ENCODE measurements at regions not wholly inside any gene's neighbourhood (a gene's known extent, or its start where the extent isn't known, plus 50 kb on each side); places are given as distances from the start of the nearest gene placed in this dataset.
"Not testable (repeated sequence)": the region's sequence is repeated elsewhere in the genome, so short reads cannot be mapped to it uniquely, and the experiment has no call there.

DNA sequence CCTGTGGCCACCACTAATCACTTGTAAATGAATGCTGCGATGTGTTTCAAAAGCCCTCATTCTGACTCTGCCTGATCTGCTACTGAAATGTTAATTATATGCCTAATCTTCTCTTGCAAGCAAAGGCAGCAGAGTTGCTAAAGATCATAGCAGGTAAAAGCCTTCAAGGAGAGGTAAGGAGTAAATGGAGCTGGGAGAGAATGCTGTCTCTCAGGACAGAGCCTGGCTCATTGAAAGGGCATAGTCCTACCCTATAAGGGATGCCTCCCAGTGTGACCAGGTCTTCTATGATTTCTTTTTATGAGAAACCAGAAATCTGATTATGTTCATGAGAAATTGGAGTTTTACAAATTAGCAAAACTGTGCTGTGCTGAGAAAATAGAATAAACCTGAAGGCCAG lies 88.2 kb upstream of the ZNF658 start:
- H3K79me1 ChIP-seq (ENCODE audit: low read length); H3K4me3 ChIP-seq (ENCODE audit: low read depth, low read length); H4K91ac ChIP-seq (ENCODE audit: low read depth, low read length); H3K27ac ChIP-seq (ENCODE audit: low read depth, low read length); H4K8ac ChIP-seq (ENCODE audit: low read depth, low read length); H3K9ac ChIP-seq (ENCODE audit: low read length); H2BK120ac ChIP-seq (ENCODE audit: insufficient read depth, low read length, poor library complexity); H3K9me3 ChIP-seq (ENCODE audit: insufficient read depth, low read depth, low read length); H2AK5ac ChIP-seq (ENCODE audit: low read length); H2AFZ ChIP-seq (ENCODE audit: insufficient read depth, low read length, poor library complexity); H3K4ac ChIP-seq (ENCODE audit: low read depth, low read length); H3K18ac ChIP-seq (ENCODE audit: low read length); H3K4me2 ChIP-seq (ENCODE audit: low read length); DNase-seq; H2BK5ac ChIP-seq (ENCODE audit: low read depth, low read length, poor library complexity); H2BK12ac ChIP-seq (ENCODE audit: low read length); H3K79me2 ChIP-seq (ENCODE audit: control insufficient read depth, insufficient read depth, low read length, poor library complexity); H3K36me3 ChIP-seq (ENCODE audit: control insufficient read depth in 1 of 2, insufficient read depth in 2 of 2, low read length in 2 of 2); H3K27me3 ChIP-seq (ENCODE audit: insufficient read depth, low read length); H3K4me1 ChIP-seq (ENCODE audit: control insufficient read depth in 1 of 2, insufficient read depth in 2 of 2, low read length in 2 of 2); H3K14ac ChIP-seq (ENCODE audit: low read length); H3K23ac ChIP-seq (ENCODE audit: low read length); H4K12ac ChIP-seq (ENCODE audit: low read depth, low read length): not testable (repeated sequence)
- no CpG with 5 or more reads among the region's 1 CpG for WGBS (ENCODE audit: extremely low coverage, insufficient coverage, insufficient read length)

GRCh38 chr9:66812967-66813366 lies 87.6 kb upstream of the ZNF658 start:
- H3K9me3 ChIP-seq (ENCODE audit: insufficient read depth, low read depth, low read length); H3K4me2 ChIP-seq (ENCODE audit: low read length); H3K27ac ChIP-seq (ENCODE audit: low read depth, low read length); DNase-seq; H2BK120ac ChIP-seq (ENCODE audit: insufficient read depth, low read length, poor library complexity); H3K9ac ChIP-seq (ENCODE audit: low read length); H3K23ac ChIP-seq (ENCODE audit: low read length); H2AFZ ChIP-seq (ENCODE audit: insufficient read depth, low read length, poor library complexity); H4K91ac ChIP-seq (ENCODE audit: low read depth, low read length); H4K8ac ChIP-seq (ENCODE audit: low read depth, low read length); H3K79me1 ChIP-seq (ENCODE audit: low read length); H3K14ac ChIP-seq (ENCODE audit: low read length); H2AK5ac ChIP-seq (ENCODE audit: low read length); H4K12ac ChIP-seq (ENCODE audit: low read depth, low read length); H3K27me3 ChIP-seq (ENCODE audit: insufficient read depth, low read length); H3K4ac ChIP-seq (ENCODE audit: low read depth, low read length); H3K18ac ChIP-seq (ENCODE audit: low read length); H3K4me1 ChIP-seq (ENCODE audit: control insufficient read depth in 1 of 2, insufficient read depth in 2 of 2, low read length in 2 of 2); H3K4me3 ChIP-seq (ENCODE audit: low read depth, low read length); H2BK5ac ChIP-seq (ENCODE audit: low read depth, low read length, poor library complexity); H2BK12ac ChIP-seq (ENCODE audit: low read length); H3K79me2 ChIP-seq (ENCODE audit: control insufficient read depth, insufficient read depth, low read length, poor library complexity); H3K36me3 ChIP-seq (ENCODE audit: control insufficient read depth in 1 of 2, insufficient read depth in 2 of 2, low read length in 2 of 2): not testable (repeated sequence)
- WGBS (ENCODE audit: extremely low coverage, insufficient coverage, insufficient read length) = no CpG with 5 or more reads among the region's 2 CpGs

DNA sequence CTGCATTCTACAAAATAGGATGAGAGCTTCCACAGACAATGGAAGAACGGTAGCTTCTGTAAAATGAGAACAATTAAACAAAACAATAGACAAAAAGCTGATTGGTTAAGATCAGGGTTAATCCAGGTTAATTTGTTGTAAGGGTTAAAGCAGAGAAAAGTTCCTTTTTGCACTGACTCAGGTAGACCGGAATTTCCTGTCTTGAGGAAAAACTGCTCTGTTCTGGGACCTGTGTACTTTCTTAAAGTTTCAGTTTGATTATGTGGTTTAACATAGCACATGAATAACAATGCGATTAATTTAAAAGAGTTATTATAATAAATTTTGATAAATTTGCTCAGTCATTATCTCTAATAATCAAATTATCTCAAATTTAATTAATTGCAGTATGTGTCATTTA lies 86.5 kb upstream of the ZNF658 start:
- not testable (repeated sequence) for H2AK5ac ChIP-seq (ENCODE audit: low read length); H3K4me3 ChIP-seq (ENCODE audit: low read depth, low read length); H3K9ac ChIP-seq (ENCODE audit: low read length); H3K18ac ChIP-seq (ENCODE audit: low read length); H4K12ac ChIP-seq (ENCODE audit: low read depth, low read length); H3K23ac ChIP-seq (ENCODE audit: low read length); H2BK120ac ChIP-seq (ENCODE audit: insufficient read depth, low read length, poor library complexity); H3K4me1 ChIP-seq (ENCODE audit: control insufficient read depth in 1 of 2, insufficient read depth in 2 of 2, low read length in 2 of 2); H3K9me3 ChIP-seq (ENCODE audit: insufficient read depth, low read depth, low read length); H3K36me3 ChIP-seq (ENCODE audit: control insufficient read depth in 1 of 2, insufficient read depth in 2 of 2, low read length in 2 of 2); H3K4ac ChIP-seq (ENCODE audit: low read depth, low read length); H2AFZ ChIP-seq (ENCODE audit: insufficient read depth, low read length, poor library complexity); H3K79me2 ChIP-seq (ENCODE audit: control insufficient read depth, insufficient read depth, low read length, poor library complexity); H3K27ac ChIP-seq (ENCODE audit: low read depth, low read length); H3K14ac ChIP-seq (ENCODE audit: low read length); H2BK5ac ChIP-seq (ENCODE audit: low read depth, low read length, poor library complexity); DNase-seq; H3K4me2 ChIP-seq (ENCODE audit: low read length); H2BK12ac ChIP-seq (ENCODE audit: low read length); H3K27me3 ChIP-seq (ENCODE audit: insufficient read depth, low read length); H4K91ac ChIP-seq (ENCODE audit: low read depth, low read length); H3K79me1 ChIP-seq (ENCODE audit: low read length); H4K8ac ChIP-seq (ENCODE audit: low read depth, low read length)
- no CpG with 5 or more reads among the region's 3 CpGs for WGBS (ENCODE audit: extremely low coverage, insufficient coverage, insufficient read length)

GRCh38 chr9:66819510-66819909 lies 81.0 kb upstream of the ZNF658 start:
- H3K4me1 ChIP-seq (ENCODE audit: control insufficient read depth in 1 of 2, insufficient read depth in 2 of 2, low read length in 2 of 2); H3K9me3 ChIP-seq (ENCODE audit: insufficient read depth, low read depth, low read length); H2AFZ ChIP-seq (ENCODE audit: insufficient read depth, low read length, poor library complexity); H3K4me3 ChIP-seq (ENCODE audit: low read depth, low read length); H4K8ac ChIP-seq (ENCODE audit: low read depth, low read length); DNase-seq; H3K4ac ChIP-seq (ENCODE audit: low read depth, low read length); H3K9ac ChIP-seq (ENCODE audit: low read length); H3K14ac ChIP-seq (ENCODE audit: low read length); H2BK120ac ChIP-seq (ENCODE audit: insufficient read depth, low read length, poor library complexity); H3K27ac ChIP-seq (ENCODE audit: low read depth, low read length); H3K27me3 ChIP-seq (ENCODE audit: insufficient read depth, low read length); H3K79me1 ChIP-seq (ENCODE audit: low read length); H2BK12ac ChIP-seq (ENCODE audit: low read length); H3K79me2 ChIP-seq (ENCODE audit: control insufficient read depth, insufficient read depth, low read length, poor library complexity); H3K36me3 ChIP-seq (ENCODE audit: control insufficient read depth in 1 of 2, insufficient read depth in 2 of 2, low read length in 2 of 2); H2BK5ac ChIP-seq (ENCODE audit: low read depth, low read length, poor library complexity); H3K18ac ChIP-seq (ENCODE audit: low read length); H2AK5ac ChIP-seq (ENCODE audit: low read length); H3K4me2 ChIP-seq (ENCODE audit: low read length); H4K12ac ChIP-seq (ENCODE audit: low read depth, low read length); H4K91ac ChIP-seq (ENCODE audit: low read depth, low read length); H3K23ac ChIP-seq (ENCODE audit: low read length): not testable (repeated sequence)

Measured in trophoblast cell (in vitro differentiated cells and primary cell).